Endodermal cell (in vitro differentiated cells): ENCODE measurements at regions not wholly inside any gene's neighbourhood (a gene's known extent, or its start where the extent isn't known, plus 50 kb on each side); places are given as distances from the start of the nearest gene placed in this dataset.

Experiments used
- DNase-seq: peaks from one replicate; pipeline ENCODE4 v3.0.0-alpha.2; 2017
- H3K27ac ChIP-seq: 2 replicates; pipeline ENCODE4 v1.5.1; 2013; ENCODE audit warnings: mild to moderate bottlenecking, low read depth, low read length, moderate library complexity
- H3K27me3 ChIP-seq: 2 replicates; pipeline ENCODE4 v1.6.1; 2013; ENCODE audit warnings: mild to moderate bottlenecking, low read length, moderate library complexity; ENCODE audit not compliant: insufficient read depth, control insufficient read depth, poor library complexity, severe bottlenecking
- H3K36me3 ChIP-seq: 2 replicates; pipeline ENCODE4 v1.7.0; 2013; ENCODE audit warnings: mild to moderate bottlenecking, low read length, moderate library complexity; ENCODE audit not compliant: control insufficient read depth, insufficient read depth
- H3K4me1 ChIP-seq: one replicate; pipeline ENCODE4 v1.7.0; 2013; ENCODE audit warnings: low read length; ENCODE audit not compliant: control insufficient read depth, insufficient read depth
- H3K4me3 ChIP-seq: 2 replicates; pipeline ENCODE4 v1.5.1; 2013; ENCODE audit warnings: mild to moderate bottlenecking, low read length, moderate library complexity
- H3K9ac ChIP-seq: 2 replicates; pipeline ENCODE4 v1.6.1; 2013; ENCODE audit warnings: mild to moderate bottlenecking, low read length, moderate library complexity; ENCODE audit not compliant: poor library complexity, severe bottlenecking; ENCODE audit errors: extremely low read depth
- H3K9me3 ChIP-seq: 2 replicates; pipeline ENCODE4 v1.6.1; 2013; ENCODE audit warnings: mild to moderate bottlenecking, low read length, moderate library complexity; ENCODE audit not compliant: control insufficient read depth
- H3K27ac Mint-ChIP-seq: 2 replicates; pipeline ENCODE4 v1.8.0; 2020; ENCODE audit warnings: mixed read lengths
- H3K27me3 Mint-ChIP-seq: 2 replicates; pipeline ENCODE4 v1.8.0; 2021; ENCODE audit warnings: mild to moderate bottlenecking, mixed read lengths; ENCODE audit not compliant: insufficient read depth
- H3K36me3 Mint-ChIP-seq: 2 replicates; pipeline ENCODE4 v1.8.0; 2020; ENCODE audit warnings: low read depth, mixed read lengths
- H3K4me1 Mint-ChIP-seq: 2 replicates; pipeline ENCODE4 v1.8.0; 2020; ENCODE audit warnings: mixed read lengths
- H3K4me3 Mint-ChIP-seq: 2 replicates; pipeline ENCODE4 v1.8.0; 2020; ENCODE audit warnings: mild to moderate bottlenecking, moderate library complexity, mixed read lengths
- H3K9me3 Mint-ChIP-seq: 2 replicates; pipeline ENCODE4 v1.8.0; 2020; ENCODE audit warnings: mild to moderate bottlenecking, mixed read lengths
- WGBS, 2 experiments: methylation state at CpG; one replicate each; pipeline versions ENCODE4 v1.1.5 to v1.1.7; 2013; ENCODE audit warnings: missing lambda C conversion rate in 2 of 2, mixed read lengths in 1 of 2; ENCODE audit not compliant: insufficient coverage in 1 of 2, insufficient read length in 1 of 2; 5-methylcytosine and 5-hydroxymethylcytosine counted together
- TF ChIP-seq, protein P1 (sequence below): fragments of 200-600 bp; sonication (generic); conservative IDR thresholded peaks from 2 replicates; pipeline ENCODE4 v1.5.0; 2021; ENCODE audit warnings: antibody characterized with exemption, mild to moderate bottlenecking

DNA sequence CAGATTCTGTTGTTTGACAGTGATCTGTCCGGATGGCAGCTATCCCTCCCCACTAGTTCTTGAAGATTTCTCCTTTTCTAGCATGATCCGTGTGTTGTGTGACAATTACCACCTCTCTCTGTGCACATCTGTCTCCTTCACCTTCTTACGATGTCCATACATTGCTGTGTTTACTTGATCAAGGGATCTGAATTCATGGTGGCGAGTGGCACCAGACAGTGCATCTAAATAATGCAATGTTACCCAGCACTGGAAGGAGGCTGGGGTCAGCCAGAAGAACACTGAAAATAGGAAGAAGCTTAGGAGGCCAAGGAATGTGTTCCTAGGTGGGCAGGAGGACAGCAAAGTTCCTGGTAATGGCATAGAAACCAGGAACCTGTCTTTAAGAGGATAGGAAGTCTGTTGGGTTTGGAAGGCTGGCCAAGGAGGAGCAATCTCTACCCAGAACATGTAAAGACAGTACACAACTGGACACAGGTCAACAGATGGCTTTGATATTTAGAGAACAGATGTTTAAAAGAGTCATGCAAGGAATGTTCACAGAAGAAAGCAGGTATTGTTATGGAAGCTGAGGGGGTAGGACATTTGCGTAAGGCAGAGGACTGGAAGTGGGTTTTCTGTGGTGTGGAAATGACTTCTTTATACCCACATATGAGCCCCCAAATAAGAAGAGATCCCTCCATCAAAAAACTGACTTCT, 126.4 kb downstream of the HRH4 start:
- no peak for DNase-seq
- Histone ChIP-seq H3K27ac (no peak overlapping the region), H3K27me3 (peaks cover 7% of the 10 kb centered on the region), H3K9me3 (peaks cover under 1% of the 10 kb centered on the region), H3K4me1 (no peaks in the 10 kb centered on the region), H3K4me3 (no peak overlapping the region), H3K36me3 (no peaks in the 10 kb centered on the region), H3K9ac (no peak overlapping the region)
- H3K4me3 Mint-ChIP-seq: no peak overlapping the region
- H3K4me1 Mint-ChIP-seq: peaks cover 4% of the 10 kb centered on the region
- no peaks in the 10 kb centered on the region for H3K36me3 Mint-ChIP-seq
- TF ChIP-seq, protein P1, sequence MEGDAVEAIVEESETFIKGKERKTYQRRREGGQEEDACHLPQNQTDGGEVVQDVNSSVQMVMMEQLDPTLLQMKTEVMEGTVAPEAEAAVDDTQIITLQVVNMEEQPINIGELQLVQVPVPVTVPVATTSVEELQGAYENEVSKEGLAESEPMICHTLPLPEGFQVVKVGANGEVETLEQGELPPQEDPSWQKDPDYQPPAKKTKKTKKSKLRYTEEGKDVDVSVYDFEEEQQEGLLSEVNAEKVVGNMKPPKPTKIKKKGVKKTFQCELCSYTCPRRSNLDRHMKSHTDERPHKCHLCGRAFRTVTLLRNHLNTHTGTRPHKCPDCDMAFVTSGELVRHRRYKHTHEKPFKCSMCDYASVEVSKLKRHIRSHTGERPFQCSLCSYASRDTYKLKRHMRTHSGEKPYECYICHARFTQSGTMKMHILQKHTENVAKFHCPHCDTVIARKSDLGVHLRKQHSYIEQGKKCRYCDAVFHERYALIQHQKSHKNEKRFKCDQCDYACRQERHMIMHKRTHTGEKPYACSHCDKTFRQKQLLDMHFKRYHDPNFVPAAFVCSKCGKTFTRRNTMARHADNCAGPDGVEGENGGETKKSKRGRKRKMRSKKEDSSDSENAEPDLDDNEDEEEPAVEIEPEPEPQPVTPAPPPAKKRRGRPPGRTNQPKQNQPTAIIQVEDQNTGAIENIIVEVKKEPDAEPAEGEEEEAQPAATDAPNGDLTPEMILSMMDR: no peak
- no peaks in the 10 kb centered on the region for H3K27me3 Mint-ChIP-seq
- 93 to 100% methylated on average over 3 to 4 of the region's 5 CpGs for WGBS, 2 experiments
- H3K9me3 Mint-ChIP-seq: no peaks in the 10 kb centered on the region
- H3K27ac Mint-ChIP-seq: no peak overlapping the region

DNA sequence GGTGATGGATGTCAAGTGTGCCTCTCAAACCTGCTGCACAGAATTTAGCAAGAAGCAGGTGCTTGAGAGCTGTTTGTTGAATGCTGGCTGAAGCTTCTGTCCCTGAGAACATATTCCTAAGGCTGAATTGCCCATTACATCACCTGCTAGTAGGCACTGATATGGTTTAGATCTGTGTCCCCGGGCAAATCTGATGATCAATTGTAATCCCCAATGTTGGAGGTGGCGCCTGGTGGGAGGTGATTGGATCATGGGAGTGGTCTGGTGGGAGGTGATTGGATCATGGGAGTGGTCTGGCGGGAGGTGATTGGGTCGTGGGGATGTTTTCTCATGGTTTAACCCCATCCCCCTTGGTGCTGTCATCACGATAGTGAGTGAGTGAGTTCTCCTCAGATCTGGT, 128.0 kb downstream of the HRH4 start:
- Histone ChIP-seq H3K4me3 (no peak overlapping the region), H3K9me3 (peaks cover 8% of the 10 kb centered on the region), H3K27me3 (peaks cover 14% of the 10 kb centered on the region), H3K36me3 (no peaks in the 10 kb centered on the region), H3K4me1 (no peaks in the 10 kb centered on the region), H3K9ac (no peak overlapping the region), H3K27ac (no peak overlapping the region)
- Mint-ChIP-seq H3K4me3 (no peak overlapping the region), H3K9me3 (peaks cover 3% of the 10 kb centered on the region), H3K4me1 (peaks cover 4% of the 10 kb centered on the region), H3K36me3 (no peaks in the 10 kb centered on the region), H3K27ac (no peak overlapping the region), H3K27me3 (peaks cover 2% of the 10 kb centered on the region)
- TF ChIP-seq, protein P1: no peak
- 93 to 100% methylated on average over 1 to 5 of the region's 5 CpGs for whole genome bisulfite sequencing, 2 experiments
- DNase-seq: no peak

DNA sequence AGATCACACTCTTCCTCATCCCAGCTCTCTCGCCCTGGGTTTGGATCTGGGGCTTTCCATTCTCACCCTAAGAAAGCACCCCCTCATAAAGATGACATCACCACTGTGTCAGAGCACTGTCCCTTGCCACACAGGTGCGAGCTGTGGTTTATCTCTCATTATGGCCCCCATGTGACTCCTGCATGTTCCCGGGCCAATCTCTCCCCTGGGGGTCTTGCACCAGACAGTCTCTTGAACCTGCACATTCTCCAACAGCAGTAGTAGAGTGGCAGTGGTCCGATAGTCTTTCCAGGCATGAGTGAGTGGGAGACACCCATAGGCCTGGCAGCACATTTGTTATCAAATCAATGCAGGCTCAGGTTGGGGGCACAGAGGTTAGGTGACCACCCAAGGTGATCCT, 130.5 kb downstream of the HRH4 start:
- no peak overlapping the region for H3K4me3 ChIP-seq
- H3K4me1 ChIP-seq: no peaks in the 10 kb centered on the region
- TF ChIP-seq, protein P1: no peak
- peaks cover 39% of the 10 kb centered on the region for H3K27me3 ChIP-seq
- Mint-ChIP-seq H3K27me3 (peaks cover 16% of the 10 kb centered on the region), H3K27ac (no peak overlapping the region), H3K4me3 (no peak overlapping the region), H3K9me3 (peaks cover 3% of the 10 kb centered on the region), H3K36me3 (no peaks in the 10 kb centered on the region), H3K4me1 (peaks cover 4% of the 10 kb centered on the region)
- WGBS, 2 experiments: 92 to 100% methylated on average over 1 to 4 of the region's 4 CpGs
- H3K36me3 ChIP-seq: no peaks in the 10 kb centered on the region
- no peak overlapping the region for H3K9ac ChIP-seq
- H3K27ac ChIP-seq: no peak overlapping the region
- peaks cover 8% of the 10 kb centered on the region for H3K9me3 ChIP-seq
- no peak for DNase-seq
